Muscle of leg (tissue), 3 donors: ENCODE measurements at regions not wholly inside any gene's neighbourhood (a gene's known extent, or its start where the extent isn't known, plus 50 kb on each side); places are given as distances from the start of the nearest gene placed in this dataset.

Experiments
- DNase-seq: peaks from one replicate; pipeline ENCODE4 v3.0.0; 2013
- H3K27ac ChIP-seq: one replicate; pipeline ENCODE4 v1.5.1; 2013; ENCODE audit warnings: mild to moderate bottlenecking, low read length, control low read depth
- H3K27me3 ChIP-seq: one replicate; pipeline ENCODE4 v1.6.1; 2013; ENCODE audit warnings: low read length; ENCODE audit not compliant: control insufficient read depth, insufficient read depth
- H3K36me3 ChIP-seq: one replicate; pipeline ENCODE4 v1.6.1; 2013; ENCODE audit warnings: low read length; ENCODE audit not compliant: control insufficient read depth, insufficient read depth
- H3K4me1 ChIP-seq: one replicate; pipeline ENCODE4 v1.6.1; 2013; ENCODE audit warnings: low read length; ENCODE audit not compliant: control insufficient read depth, insufficient read depth
- H3K4me3 ChIP-seq: one replicate; pipeline ENCODE4 v1.5.1; 2013; ENCODE audit warnings: low read length, control low read depth
- H3K9me3 ChIP-seq: replicated peaks from 2 replicates; pipeline ENCODE4 v1.6.1; 2013; ENCODE audit warnings: low read depth, low read length; ENCODE audit not compliant: control insufficient read depth
- WGBS: methylation state at CpG from one replicate; pipeline ENCODE4 v1.1.5; 2013; ENCODE audit warnings: missing lambda C conversion rate; ENCODE audit not compliant: insufficient coverage; 5-methylcytosine and 5-hydroxymethylcytosine counted together

- no CpG with 5 or more reads among the region's 1 CpG for WGBS
- no peak for DNase-seq
- H3K9me3 ChIP-seq = no peaks in the 10 kb centered on the region
- no peaks in the 10 kb centered on the region for H3K36me3 ChIP-seq
- no peaks in the 10 kb centered on the region for H3K4me1 ChIP-seq
- H3K4me3 ChIP-seq = no peak overlapping the region
- H3K27ac ChIP-seq = no peak overlapping the region
- no peaks in the 10 kb centered on the region for H3K27me3 ChIP-seq
Observed at GRCh38 chr3:174424656-174425055, 434.5 kb upstream of the NAALADL2 start.

GRCh38 chr3:174425422-174425821 lies 433.7 kb upstream of the NAALADL2 start:
- Histone ChIP-seq H3K4me3 (no peak overlapping the region), H3K4me1 (no peaks in the 10 kb centered on the region), H3K9me3 (no peaks in the 10 kb centered on the region), H3K27me3 (no peaks in the 10 kb centered on the region), H3K36me3 (no peaks in the 10 kb centered on the region), H3K27ac (no peak overlapping the region)
- 73% methylated on average over 2 of the region's 3 CpGs for WGBS
- DNase-seq = no peak

- WGBS = 27% methylated on average over 2 of the region's 2 CpGs
Observed at GRCh38 chr3:174430986-174431385, 428.1 kb upstream of the NAALADL2 start.

GRCh38 chr3:174431717-174432116 lies 427.4 kb upstream of the NAALADL2 start:
- Histone ChIP-seq H3K36me3 (no peaks in the 10 kb centered on the region), H3K4me1 (no peaks in the 10 kb centered on the region), H3K9me3 (peaks cover 2% of the 10 kb centered on the region), H3K27ac (no peak overlapping the region), H3K4me3 (no peak overlapping the region), H3K27me3 (no peaks in the 10 kb centered on the region)
- WGBS = no CpG with 5 or more reads among the region's 2 CpGs
- DNase-seq = no peak

More at GRCh38 chr3:174430986-174431385, 428.1 kb upstream of the NAALADL2 start:
- no peak overlapping the region for H3K27ac ChIP-seq
- peaks cover 2% of the 10 kb centered on the region for H3K9me3 ChIP-seq
- no peaks in the 10 kb centered on the region for H3K27me3 ChIP-seq
- no peaks in the 10 kb centered on the region for H3K4me1 ChIP-seq
- H3K36me3 ChIP-seq = no peaks in the 10 kb centered on the region
- DNase-seq = peak; percentile 38
- H3K4me3 ChIP-seq = no peak overlapping the region

- Histone ChIP-seq H3K27ac (no peak overlapping the region), H3K4me1 (peaks cover 3% of the 10 kb centered on the region), H3K36me3 (no peaks in the 10 kb centered on the region), H3K4me3 (no peak overlapping the region), H3K9me3 (peaks cover 2% of the 10 kb centered on the region), H3K27me3 (no peaks in the 10 kb centered on the region)
- peak; percentile 73 for DNase-seq
- no CpG with 5 or more reads among the region's 1 CpG for WGBS
Observed at GRCh38 chr3:174436367-174436766, 422.8 kb upstream of the NAALADL2 start.

- no peaks in the 10 kb centered on the region for H3K27me3 ChIP-seq
- no CpG with 5 or more reads among the region's 5 CpGs for WGBS
- no peak overlapping the region for H3K4me3 ChIP-seq
- no peaks in the 10 kb centered on the region for H3K9me3 ChIP-seq
- DNase-seq = peak; percentile 29
- peak overlapping the region; percentile 99 for H3K27ac ChIP-seq
- peaks cover 3% of the 10 kb centered on the region for H3K4me1 ChIP-seq
- no peaks in the 10 kb centered on the region for H3K36me3 ChIP-seq
Observed at GRCh38 chr3:174438501-174439145, 420.5 kb upstream of the NAALADL2 start.

GRCh38 chr3:174439331-174440252 lies 419.5 kb upstream of the NAALADL2 start:
- Histone ChIP-seq H3K27ac (peak overlapping the region; percentile 99), H3K27me3 (no peaks in the 10 kb centered on the region), H3K9me3 (no peaks in the 10 kb centered on the region), H3K4me1 (peaks cover 3% of the 10 kb centered on the region), H3K4me3 (peak overlapping the region; percentile 68), H3K36me3 (no peaks in the 10 kb centered on the region)
- 0% methylated on average over 3 of the region's 12 CpGs for WGBS
- peak; percentile 97 for DNase-seq

- peaks cover 3% of the 10 kb centered on the region for H3K4me1 ChIP-seq
- peak overlapping the region; percentile 68 for H3K4me3 ChIP-seq
- no peaks in the 10 kb centered on the region for H3K9me3 ChIP-seq
- H3K27ac ChIP-seq = peak overlapping the region; percentile 99
- WGBS = 0% methylated on average over 2 of the region's 8 CpGs
- peak; percentile 81 for DNase-seq
- H3K27me3 ChIP-seq = no peaks in the 10 kb centered on the region
- no peaks in the 10 kb centered on the region for H3K36me3 ChIP-seq
Observed at GRCh38 chr3:174440253-174440701, 418.9 kb upstream of the NAALADL2 start.

- DNase-seq = peak; percentile 97
- H3K4me1 ChIP-seq = peaks cover 3% of the 10 kb centered on the region
- WGBS = under 1% methylated on average over 95 of the region's 107 CpGs
Observed at GRCh38 chr3:174440741-174441587, 418.2 kb upstream of the NAALADL2 start.

More at GRCh38 chr3:174440741-174441587, 418.2 kb upstream of the NAALADL2 start:
- no peaks in the 10 kb centered on the region for H3K36me3 ChIP-seq
- H3K9me3 ChIP-seq = no peaks in the 10 kb centered on the region
- no peaks in the 10 kb centered on the region for H3K27me3 ChIP-seq
- H3K4me3 ChIP-seq = peak overlapping the region; percentile 68
- peak overlapping the region; percentile 99 for H3K27ac ChIP-seq
